BE2C (cell line): ENCODE measurements at regions not wholly inside any gene's neighbourhood (a gene's known extent, or its start where the extent isn't known, plus 50 kb on each side); places are given as distances from the start of the nearest gene placed in this dataset.

ENCODE experiments used
- DNase-seq: peaks from one replicate; pipeline ENCODE4 v3.0.0-alpha.2; 2020
- H3K27me3 ChIP-seq: fragments of 250-450 bp; sonication (Bioruptor Pico); 2 replicates; pipeline ENCODE4 v1.5.1; 2020; ENCODE audit warnings: mild to moderate bottlenecking
- H3K36me3 ChIP-seq: fragments of 250-450 bp; sonication (Bioruptor Pico); 2 replicates; pipeline ENCODE4 v1.5.1; 2020; ENCODE audit warnings: mild to moderate bottlenecking
- H3K4me1 ChIP-seq: fragments of 250-450 bp; sonication (Bioruptor Pico); 2 replicates; pipeline ENCODE4 v1.5.1; 2020
- H3K4me3 ChIP-seq: 2 replicates; pipeline ENCODE4 v1.5.1; 2011; ENCODE audit warnings: low read depth, low read length
- H3K9me3 ChIP-seq: fragments of 250-450 bp; sonication (Bioruptor Pico); 2 replicates; pipeline ENCODE4 v1.5.1; 2020
- CTCF ChIP-seq: IDR thresholded peaks from 2 replicates; pipeline ENCODE4 v1.5.1; 2012; ENCODE audit warnings: mild to moderate bottlenecking, low read depth, low read length

DNA sequence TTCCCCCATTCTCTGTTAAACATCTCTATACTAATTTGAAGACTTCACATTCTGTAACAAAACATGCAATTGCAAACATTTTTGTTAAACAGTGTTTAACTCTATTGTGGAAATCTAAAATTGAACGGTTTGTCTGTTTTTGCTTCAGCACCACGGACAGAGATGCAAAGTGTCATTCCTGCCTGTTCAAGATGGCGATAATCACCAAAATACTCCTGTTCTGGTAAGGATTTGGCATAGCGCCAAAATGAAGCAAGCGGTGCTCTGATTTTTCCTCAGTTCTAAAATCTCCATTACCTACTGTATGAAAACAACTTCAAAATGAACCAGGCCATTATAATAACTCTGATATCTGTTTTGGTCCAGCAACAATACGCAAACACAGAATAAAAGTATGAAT lies 129.7 kb upstream of the TUSC7 start:
- H3K9me3 ChIP-seq: no peaks in the 10 kb centered on the region
- H3K27me3 ChIP-seq: no peaks in the 10 kb centered on the region
- H3K4me3 ChIP-seq: no peak overlapping the region
- H3K36me3 ChIP-seq: no peaks in the 10 kb centered on the region
- TF ChIP-seq CTCF: no peak
- peak; percentile 23 for DNase-seq
- H3K4me1 ChIP-seq: peaks cover 6% of the 10 kb centered on the region; the same call in 1 of the 2 replicates

DNA sequence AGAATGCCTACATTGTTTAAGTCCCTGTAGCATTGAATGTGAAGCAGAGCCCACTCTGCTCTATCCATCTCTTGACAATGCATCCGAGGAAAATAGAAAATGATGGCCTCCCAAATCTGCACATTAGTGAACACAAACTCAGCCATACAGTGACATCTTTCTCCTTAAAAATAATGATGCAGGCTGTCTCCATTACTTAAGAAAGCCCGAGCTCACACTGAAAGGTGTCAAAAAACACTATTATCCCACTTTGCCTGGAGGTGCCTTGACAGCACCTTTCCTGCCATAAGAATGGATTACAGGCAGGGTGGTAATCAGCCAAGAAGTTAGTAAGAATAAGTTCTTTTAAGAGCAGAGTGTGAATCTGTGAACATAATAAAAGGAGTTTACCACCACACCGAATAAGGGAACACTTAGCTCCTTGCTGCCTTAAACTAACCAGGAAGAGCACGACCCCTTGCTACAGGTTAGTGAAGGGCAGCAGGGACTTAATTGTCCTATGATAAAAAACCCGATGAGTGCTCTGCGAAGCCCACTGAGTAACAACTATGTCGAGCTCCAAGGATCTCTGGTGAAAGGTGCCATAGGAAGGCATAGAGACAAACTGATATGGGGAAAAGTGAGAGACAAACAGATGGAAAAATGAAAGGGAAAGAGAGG lies 123.2 kb upstream of the TUSC7 start:
- TF ChIP-seq CTCF: no peak
- Histone ChIP-seq H3K4me1 (no peaks in the 10 kb centered on the region), H3K4me3 (no peak overlapping the region), H3K9me3 (no peaks in the 10 kb centered on the region), H3K36me3 (no peaks in the 10 kb centered on the region), H3K27me3 (no peaks in the 10 kb centered on the region)
- no peak for DNase-seq

GRCh38 chr3:116591236-116591635 lies 118.3 kb upstream of the TUSC7 start:
- no peaks in the 10 kb centered on the region for H3K9me3 ChIP-seq
- DNase-seq: no peak

GRCh38 chr3:116601206-116601605 lies 108.4 kb upstream of the TUSC7 start:
- H3K4me3 ChIP-seq: no peak overlapping the region
- H3K27me3 ChIP-seq: no peaks in the 10 kb centered on the region
- H3K36me3 ChIP-seq: no peaks in the 10 kb centered on the region; the same call in 1 of the 2 replicates
- H3K4me1 ChIP-seq: no peaks in the 10 kb centered on the region
- no peak for DNase-seq
- no peak for TF ChIP-seq CTCF
- H3K9me3 ChIP-seq: no peaks in the 10 kb centered on the region

More at GRCh38 chr3:116591236-116591635, 118.3 kb upstream of the TUSC7 start:
- Histone ChIP-seq H3K4me1 (no peaks in the 10 kb centered on the region), H3K36me3 (no peaks in the 10 kb centered on the region), H3K4me3 (no peak overlapping the region), H3K27me3 (no peaks in the 10 kb centered on the region)
- no peak for TF ChIP-seq CTCF

DNA sequence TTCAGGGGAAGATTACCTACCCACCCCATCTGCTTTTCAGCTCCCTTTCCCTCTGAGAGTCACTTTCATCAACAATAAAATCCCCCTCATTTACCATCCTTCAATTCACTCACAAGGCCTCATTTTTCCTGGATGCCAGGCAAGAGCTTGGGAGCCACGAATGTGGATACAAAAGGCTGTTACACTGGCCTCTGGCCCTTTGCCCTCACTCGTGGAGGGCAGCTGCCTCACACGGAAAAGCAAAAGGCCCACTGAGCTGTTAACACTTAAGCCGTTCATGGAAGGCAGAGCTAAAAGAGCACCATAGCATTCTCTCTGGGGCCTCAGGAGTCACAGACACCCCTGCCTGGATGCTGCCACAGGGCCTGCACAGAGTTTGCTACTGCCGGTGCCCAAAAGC lies 102.4 kb upstream of the TUSC7 start:
- Histone ChIP-seq H3K4me1 (no peaks in the 10 kb centered on the region), H3K36me3 (no peaks in the 10 kb centered on the region), H3K27me3 (no peaks in the 10 kb centered on the region), H3K9me3 (no peaks in the 10 kb centered on the region), H3K4me3 (no peak overlapping the region)
- no peak for TF ChIP-seq CTCF
- no peak for DNase-seq

DNA sequence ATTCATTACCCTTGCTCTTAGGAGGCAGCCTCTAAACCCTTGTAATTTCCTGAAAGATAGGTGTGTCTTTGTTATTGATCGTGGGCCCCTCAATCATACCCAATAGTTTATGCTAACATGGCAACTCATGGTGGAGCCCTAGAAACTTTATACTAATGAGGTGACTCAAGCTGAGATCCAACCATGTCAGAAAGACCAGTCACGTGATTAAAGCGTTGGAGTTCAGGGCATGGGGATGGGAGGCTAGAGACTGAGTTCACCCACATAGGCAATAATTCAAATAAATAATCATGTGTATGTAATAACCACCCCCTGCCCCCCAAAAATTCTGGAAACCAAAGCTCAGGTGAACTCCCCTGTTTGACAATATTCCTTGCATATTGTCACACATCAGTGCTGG lies 99.5 kb upstream of the TUSC7 start:
- Histone ChIP-seq H3K4me3 (no peak overlapping the region), H3K4me1 (peaks cover 5% of the 10 kb centered on the region), H3K9me3 (no peaks in the 10 kb centered on the region), H3K36me3 (no peaks in the 10 kb centered on the region), H3K27me3 (no peaks in the 10 kb centered on the region)
- DNase-seq: no peak
- TF ChIP-seq CTCF: no peak
